Vagina (tissue), 2 donors: ENCODE measurements at regions not wholly inside any gene's neighbourhood (a gene's known extent, or its start where the extent isn't known, plus 50 kb on each side); places are given as distances from the start of the nearest gene placed in this dataset.

ENCODE experiments used
- DNase-seq, 2 donors: peaks; one replicate each; pipeline ENCODE4 v3.0.0-alpha.2; 2017; ENCODE audit errors: extremely low spot score in 2 of 2
- H3K27ac ChIP-seq: fragments of 200-600 bp; sonication (generic); one replicate; pipeline ENCODE4 v1.5.1; 2019
- H3K27me3 ChIP-seq: fragments of 200-600 bp; sonication (generic); one replicate; pipeline ENCODE4 v1.5.1; 2019
- H3K36me3 ChIP-seq, 2 donors: fragments of 200-600 bp; sonication (generic); one replicate each; pipeline ENCODE4 v1.5.1; 2017 to 2019
- H3K4me1 ChIP-seq: fragments of 200-600 bp; sonication (generic); one replicate; pipeline ENCODE4 v1.5.1; 2019
- H3K4me3 ChIP-seq, 2 donors: fragments of 200-600 bp; sonication (generic); 1 replicate in 1 of 2; 2 replicates in 1 of 2; pipeline ENCODE4 v1.5.1; 2016 to 2019
- H3K9me3 ChIP-seq: fragments of 200-600 bp; sonication (generic); one replicate; pipeline ENCODE4 v1.5.1; 2019
- POLR2A ChIP-seq, 2 donors: fragments of 450-650 bp; IDR thresholded peaks; one replicate each; pipeline ENCODE4 v1.6.1; 2017; ENCODE audit warnings: antibody characterized with exemption in 2 of 2, mild to moderate bottlenecking in 2 of 2, moderate library complexity in 2 of 2
- POLR2AphosphoS5 ChIP-seq, 2 donors: sonication (generic); formaldehyde crosslinking; IDR thresholded peaks; one replicate each; pipeline ENCODE4 v1.9.0; 2017; ENCODE audit warnings: antibody characterized with exemption in 2 of 2, mild to moderate bottlenecking in 2 of 2, low read depth in 1 of 2; ENCODE audit not compliant: insufficient read depth in 1 of 2
- intact Hi-C: fragments of 100-400 bp; cut with DNase I; formaldehyde crosslinking; loops from one replicate; pipeline ENCODE4 v1.15.1; 2023
- TF ChIP-seq, protein P1 (sequence below), 3 experiments: fragments of 450-650 bp in 2 of 3; fragments of 200-600 bp in 1 of 3; sonication (generic) in 1 of 3; IDR thresholded peaks; one replicate each; pipeline ENCODE4 v1.5.1; 2017 to 2019; ENCODE audit warnings: antibody characterized with exemption in 3 of 3, mild to moderate bottlenecking in 2 of 3, moderate library complexity in 2 of 3

DNA sequence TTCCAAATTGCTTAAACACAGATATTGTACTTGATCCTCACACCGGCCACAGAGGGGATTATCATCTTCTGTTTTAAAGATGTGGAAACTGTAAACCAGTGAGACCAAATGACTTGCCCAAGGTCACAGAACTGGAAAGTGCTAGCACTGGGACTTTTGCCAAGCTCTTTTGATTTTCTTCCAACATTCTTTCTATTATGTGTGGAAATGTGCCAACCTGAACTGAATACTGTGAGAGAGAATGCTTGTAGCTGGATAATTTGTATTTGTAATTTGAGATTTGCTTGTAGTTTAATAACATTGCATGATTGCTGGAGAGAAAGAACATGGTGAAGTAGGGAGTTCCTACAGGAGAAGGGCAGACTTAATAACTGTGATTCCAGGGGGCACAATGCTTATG, 977.9 kb upstream of the NUDT12 start:
- Histone ChIP-seq H3K27ac (no peak overlapping the region), H3K9me3 (no peaks in the 10 kb centered on the region), H3K4me1 (no peaks in the 10 kb centered on the region), H3K36me3 (no peaks in the 10 kb centered on the region), H3K4me3 (no peak overlapping the region), H3K27me3 (no peaks in the 10 kb centered on the region)
- intact Hi-C loops, result no loop called here
- TF ChIP-seq POLR2AphosphoS5 (IDR thresholded peaks at IDR 0.05; ENCODE audit: insufficient read depth in 1 of 2, low read depth in 1 of 2) (no peak), POLR2A (IDR thresholded peaks at IDR 0.05) (no peak)
- TF ChIP-seq, protein P1, sequence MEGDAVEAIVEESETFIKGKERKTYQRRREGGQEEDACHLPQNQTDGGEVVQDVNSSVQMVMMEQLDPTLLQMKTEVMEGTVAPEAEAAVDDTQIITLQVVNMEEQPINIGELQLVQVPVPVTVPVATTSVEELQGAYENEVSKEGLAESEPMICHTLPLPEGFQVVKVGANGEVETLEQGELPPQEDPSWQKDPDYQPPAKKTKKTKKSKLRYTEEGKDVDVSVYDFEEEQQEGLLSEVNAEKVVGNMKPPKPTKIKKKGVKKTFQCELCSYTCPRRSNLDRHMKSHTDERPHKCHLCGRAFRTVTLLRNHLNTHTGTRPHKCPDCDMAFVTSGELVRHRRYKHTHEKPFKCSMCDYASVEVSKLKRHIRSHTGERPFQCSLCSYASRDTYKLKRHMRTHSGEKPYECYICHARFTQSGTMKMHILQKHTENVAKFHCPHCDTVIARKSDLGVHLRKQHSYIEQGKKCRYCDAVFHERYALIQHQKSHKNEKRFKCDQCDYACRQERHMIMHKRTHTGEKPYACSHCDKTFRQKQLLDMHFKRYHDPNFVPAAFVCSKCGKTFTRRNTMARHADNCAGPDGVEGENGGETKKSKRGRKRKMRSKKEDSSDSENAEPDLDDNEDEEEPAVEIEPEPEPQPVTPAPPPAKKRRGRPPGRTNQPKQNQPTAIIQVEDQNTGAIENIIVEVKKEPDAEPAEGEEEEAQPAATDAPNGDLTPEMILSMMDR (IDR thresholded peaks at IDR 0.05), result no peak
- DNase-seq, result no peak

DNA sequence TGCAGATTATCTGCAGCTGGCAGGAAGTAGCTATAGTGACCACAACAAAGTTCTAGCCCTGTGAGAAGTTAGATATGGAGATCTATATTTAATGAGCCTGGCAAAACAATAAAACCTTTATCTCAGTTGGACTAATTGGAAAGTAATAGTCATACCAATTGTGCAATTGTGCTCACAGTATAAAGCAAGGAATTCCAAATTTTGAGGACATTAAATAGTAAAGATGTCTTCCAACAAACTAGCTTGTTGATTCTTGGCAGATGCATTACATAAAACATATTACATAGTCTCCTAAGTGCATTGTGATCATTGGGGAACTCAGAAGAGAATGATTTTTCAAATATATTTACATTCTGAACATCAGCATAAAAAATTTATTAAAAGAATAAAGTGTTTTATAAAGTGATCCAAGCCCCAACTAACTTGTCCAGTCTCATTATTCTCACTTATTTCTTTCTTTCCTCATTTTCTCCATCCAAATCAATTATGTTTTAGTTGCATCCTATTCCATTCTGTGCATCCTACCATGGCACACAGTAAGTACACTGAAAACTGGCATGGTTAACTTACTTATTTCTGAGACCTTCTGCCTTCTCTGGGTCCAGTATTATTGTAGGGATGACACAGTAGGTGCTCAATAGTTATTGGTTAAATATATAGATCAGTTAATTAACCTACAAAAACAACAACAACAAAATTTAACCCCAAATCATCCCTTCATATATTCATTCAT, 977.2 kb upstream of the NUDT12 start:
- no peaks in the 10 kb centered on the region for H3K9me3 ChIP-seq
- intact Hi-C loops, result no loop called here
- DNase-seq, result no peak
- H3K27me3 ChIP-seq, result no peaks in the 10 kb centered on the region
- H3K4me1 ChIP-seq, result no peaks in the 10 kb centered on the region
- no peak overlapping the region for H3K4me3 ChIP-seq
- H3K36me3 ChIP-seq, result no peaks in the 10 kb centered on the region
- no peak overlapping the region for H3K27ac ChIP-seq
- TF ChIP-seq, protein P1 (IDR thresholded peaks at IDR 0.05), result no peak

- no peaks in the 10 kb centered on the region for H3K36me3 ChIP-seq
- TF ChIP-seq POLR2A (IDR thresholded peaks at IDR 0.05) (no peak), POLR2AphosphoS5 (IDR thresholded peaks at IDR 0.05; ENCODE audit: insufficient read depth in 1 of 2, low read depth in 1 of 2) (no peak)
- TF ChIP-seq, protein P1 (IDR thresholded peaks at IDR 0.05), result no peak
- no peak for DNase-seq
- intact Hi-C loops, result no loop called here
- H3K4me3 ChIP-seq, result no peak overlapping the region
- H3K27me3 ChIP-seq, result no peaks in the 10 kb centered on the region
- no peak overlapping the region for H3K27ac ChIP-seq
- H3K4me1 ChIP-seq, result no peaks in the 10 kb centered on the region
- no peaks in the 10 kb centered on the region for H3K9me3 ChIP-seq
These were observed 976.1 kb upstream of the NUDT12 start for GRCh38 chr5:104538734-104539133.

DNA sequence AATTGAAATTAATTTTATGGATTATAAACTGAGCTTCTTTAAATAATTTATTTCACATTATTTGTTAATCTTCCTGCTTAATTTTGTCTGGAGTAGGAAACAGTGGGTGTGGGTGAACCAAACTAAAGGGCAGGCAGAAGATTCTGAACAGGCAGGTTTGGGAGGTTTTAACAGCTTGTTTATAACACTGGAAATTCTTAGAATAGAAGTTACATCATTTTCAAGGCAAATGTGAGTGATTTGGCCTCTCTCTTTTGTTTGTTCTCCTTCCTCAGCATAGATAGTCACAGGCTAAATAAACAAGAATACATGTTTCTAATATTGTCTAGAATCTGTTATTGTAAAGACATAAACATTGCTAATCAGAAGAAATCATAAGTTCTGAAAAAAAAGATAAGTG, 970.9 kb upstream of the NUDT12 start:
- Histone ChIP-seq H3K9me3 (no peaks in the 10 kb centered on the region), H3K4me3 (no peak overlapping the region), H3K36me3 (no peaks in the 10 kb centered on the region), H3K27me3 (no peaks in the 10 kb centered on the region), H3K4me1 (no peaks in the 10 kb centered on the region), H3K27ac (no peak overlapping the region)
- no peak for DNase-seq
- TF ChIP-seq POLR2AphosphoS5 (IDR thresholded peaks at IDR 0.05; ENCODE audit: insufficient read depth in 1 of 2, low read depth in 1 of 2) (no peak), POLR2A (IDR thresholded peaks at IDR 0.05) (no peak)
- TF ChIP-seq, protein P1 (IDR thresholded peaks at IDR 0.05), result no peak
- intact Hi-C loops, result no loop called here

DNA sequence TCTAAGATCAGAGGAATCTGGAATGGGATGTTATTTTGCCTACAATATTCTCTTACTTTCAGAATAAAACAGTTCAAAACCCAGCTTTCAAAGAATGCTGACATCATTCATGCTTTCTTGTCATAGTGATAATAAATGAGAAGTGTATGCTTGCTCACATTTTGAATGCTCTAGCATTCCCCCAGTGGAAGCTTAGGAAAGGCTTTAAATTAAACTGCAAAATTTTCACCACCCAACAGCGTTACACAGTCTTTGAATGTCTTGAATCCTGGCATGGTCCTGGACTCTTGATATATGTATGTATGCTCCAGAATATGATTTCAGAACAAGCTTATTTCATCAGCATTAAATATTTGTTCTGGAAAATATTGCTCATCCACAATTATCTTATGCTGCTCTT, 964.3 kb upstream of the NUDT12 start:
- Histone ChIP-seq H3K36me3 (no peaks in the 10 kb centered on the region), H3K4me3 (no peak overlapping the region), H3K9me3 (no peaks in the 10 kb centered on the region), H3K27ac (no peak overlapping the region), H3K27me3 (no peaks in the 10 kb centered on the region), H3K4me1 (no peaks in the 10 kb centered on the region)
- intact Hi-C loops, result no loop called here
- DNase-seq, result no peak
- no peak for TF ChIP-seq POLR2AphosphoS5 (IDR thresholded peaks at IDR 0.05; ENCODE audit: insufficient read depth in 1 of 2, low read depth in 1 of 2)
- no peak for TF ChIP-seq POLR2A (IDR thresholded peaks at IDR 0.05)
- TF ChIP-seq, protein P1 (IDR thresholded peaks at IDR 0.05), result no peak
